Glutamatergic neuron (in vitro differentiated cells): ENCODE measurements at regions not wholly inside any gene's neighbourhood (a gene's known extent, or its start where the extent isn't known, plus 50 kb on each side); places are given as distances from the start of the nearest gene placed in this dataset.
"Not testable (repeated sequence)": the region's sequence is repeated elsewhere in the genome, so short reads cannot be mapped to it uniquely, and the experiment has no call there.

Source experiments
- DNase-seq: peaks from one replicate; pipeline ENCODE4 v3.0.0; 2022
- H3K27ac Mint-ChIP-seq: one replicate; pipeline ENCODE4 v1.8.0; 2020; ENCODE audit warnings: mild to moderate bottlenecking, mixed read lengths, inconsistent platforms; ENCODE audit not compliant: unreplicated experiment
- H3K27me3 Mint-ChIP-seq: one replicate; pipeline ENCODE4 v1.8.0; 2020; ENCODE audit warnings: mild to moderate bottlenecking, moderate library complexity, mixed read lengths, inconsistent platforms; ENCODE audit not compliant: unreplicated experiment
- H3K36me3 Mint-ChIP-seq: one replicate; pipeline ENCODE4 v1.8.0; 2020; ENCODE audit warnings: mild to moderate bottlenecking, mixed read lengths, inconsistent platforms; ENCODE audit not compliant: unreplicated experiment
- H3K4me1 Mint-ChIP-seq: one replicate; pipeline ENCODE4 v1.8.0; 2020; ENCODE audit warnings: mild to moderate bottlenecking, low read depth, mixed read lengths, inconsistent platforms; ENCODE audit not compliant: unreplicated experiment
- H3K4me3 Mint-ChIP-seq: one replicate; pipeline ENCODE4 v1.8.0; 2020; ENCODE audit warnings: mild to moderate bottlenecking, mixed read lengths, inconsistent platforms; ENCODE audit not compliant: unreplicated experiment
- H3K9me3 Mint-ChIP-seq: one replicate; pipeline ENCODE4 v1.8.0; 2020; ENCODE audit warnings: mild to moderate bottlenecking, moderate library complexity, mixed read lengths, inconsistent platforms; ENCODE audit not compliant: unreplicated experiment
- CTCF ChIP-seq: fragments of 200-600 bp; sonication (generic); IDR thresholded peaks from one replicate; pipeline ENCODE4 v1.5.0; 2021; ENCODE audit not compliant: partially characterized antibody, unreplicated experiment

- no peak for TF ChIP-seq CTCF
- no peak overlapping the region for H3K27ac Mint-ChIP-seq
- peaks cover 10% of the 10 kb centered on the region for H3K27me3 Mint-ChIP-seq
- H3K4me3 Mint-ChIP-seq, result no peak overlapping the region
- no peaks in the 10 kb centered on the region for H3K4me1 Mint-ChIP-seq
- no peak for DNase-seq
- peaks cover 2% of the 10 kb centered on the region for H3K9me3 Mint-ChIP-seq
- no peaks in the 10 kb centered on the region for H3K36me3 Mint-ChIP-seq
Observed at GRCh38 chr20:26135325-26136110, 438.9 kb upstream of the ZNF337 start.

GRCh38 chr20:26134606-26135005 is 438.0 kb upstream of the ZNF337 start:
- Mint-ChIP-seq H3K9me3 (peaks cover 2% of the 10 kb centered on the region), H3K4me3 (no peak overlapping the region), H3K36me3 (no peaks in the 10 kb centered on the region), H3K27me3 (peaks cover 10% of the 10 kb centered on the region), H3K4me1 (no peaks in the 10 kb centered on the region), H3K27ac (no peak overlapping the region)
- DNase-seq, result no peak
- TF ChIP-seq CTCF, result no peak

GRCh38 chr20:26133794-26134193 is 437.1 kb upstream of the ZNF337 start:
- H3K36me3 Mint-ChIP-seq, H3K9me3 Mint-ChIP-seq, H3K4me3 Mint-ChIP-seq, H3K27ac Mint-ChIP-seq, DNase-seq, H3K4me1 Mint-ChIP-seq: not testable (repeated sequence)
- H3K27me3 Mint-ChIP-seq, result peaks cover 10% of the 10 kb centered on the region

- H3K9me3 Mint-ChIP-seq, H3K4me3 Mint-ChIP-seq, H3K36me3 Mint-ChIP-seq, H3K27ac Mint-ChIP-seq, DNase-seq, H3K27me3 Mint-ChIP-seq, H3K4me1 Mint-ChIP-seq: not testable (repeated sequence)
Observed at GRCh38 chr20:26120920-26121319, 424.3 kb upstream of the ZNF337 start.

- H3K4me3 Mint-ChIP-seq, DNase-seq, H3K4me1 Mint-ChIP-seq, H3K9me3 Mint-ChIP-seq, H3K27ac Mint-ChIP-seq, H3K36me3 Mint-ChIP-seq, H3K27me3 Mint-ChIP-seq: not testable (repeated sequence)
Observed at GRCh38 chr20:26094498-26094897, 397.8 kb upstream of the ZNF337 start.

GRCh38 chr20:26091921-26092320 is 395.3 kb upstream of the ZNF337 start:
- H3K4me1 Mint-ChIP-seq, H3K4me3 Mint-ChIP-seq, H3K27ac Mint-ChIP-seq, H3K36me3 Mint-ChIP-seq, H3K27me3 Mint-ChIP-seq, H3K9me3 Mint-ChIP-seq, DNase-seq: not testable (repeated sequence)

- not testable (repeated sequence) for H3K36me3 Mint-ChIP-seq, H3K27ac Mint-ChIP-seq, H3K4me3 Mint-ChIP-seq, H3K9me3 Mint-ChIP-seq, DNase-seq, H3K4me1 Mint-ChIP-seq, H3K27me3 Mint-ChIP-seq
Observed at GRCh38 chr20:26086195-26086594, 389.5 kb upstream of the ZNF337 start.

- H3K4me3 Mint-ChIP-seq, DNase-seq, H3K9me3 Mint-ChIP-seq, H3K27ac Mint-ChIP-seq, H3K36me3 Mint-ChIP-seq, H3K27me3 Mint-ChIP-seq, H3K4me1 Mint-ChIP-seq: not testable (repeated sequence)
Observed at GRCh38 chr20:26073972-26074371, 377.3 kb upstream of the ZNF337 start.

GRCh38 chr20:26059324-26059723 is 362.7 kb upstream of the ZNF337 start:
- H3K27ac Mint-ChIP-seq, H3K4me1 Mint-ChIP-seq, DNase-seq, H3K4me3 Mint-ChIP-seq, H3K9me3 Mint-ChIP-seq, H3K36me3 Mint-ChIP-seq, H3K27me3 Mint-ChIP-seq: not testable (repeated sequence)

GRCh38 chr20:26058446-26058845 is 361.8 kb upstream of the ZNF337 start:
- not testable (repeated sequence) for H3K27me3 Mint-ChIP-seq, H3K4me1 Mint-ChIP-seq, H3K36me3 Mint-ChIP-seq, DNase-seq, H3K4me3 Mint-ChIP-seq, H3K27ac Mint-ChIP-seq, H3K9me3 Mint-ChIP-seq
